WTC11 (cell line): ENCODE measurements at regions not wholly inside any gene's neighbourhood (a gene's known extent, or its start where the extent isn't known, plus 50 kb on each side); places are given as distances from the start of the nearest gene placed in this dataset.

Source experiments
- ATAC-seq: fragments of 200-7000 bp; cut with Tn5 transposase; 2 replicates; pipeline ENCODE4 v1.10.0; 2021; ENCODE audit warnings: mild to moderate bottlenecking, moderate library complexity
- CTCF ChIA-PET: fragments of 300-600 bp; sonication (Branson Sonifier 250); formaldehyde crosslinking; loops from one replicate; lab custom pipeline; 2021; ENCODE audit warnings: antibody characterized with exemption; lab: Charles Lee
- POLR2A ChIA-PET: fragments of 350-600 bp; sonication (Branson Sonifier 250); formaldehyde crosslinking; loops from one replicate; lab custom pipeline; 2021; ENCODE audit warnings: antibody characterized with exemption; lab: Charles Lee
- DNase-seq: peaks from one replicate; pipeline ENCODE4 v3.0.0; 2021; ENCODE audit warnings: low spot score
- H3K27ac Mint-ChIP-seq: 2 replicates; pipeline ENCODE4 v1.8.0; 2021; ENCODE audit warnings: mixed read lengths
- H3K27me3 Mint-ChIP-seq: 2 replicates; pipeline ENCODE4 v1.8.0; 2021; ENCODE audit warnings: low read depth, mild to moderate bottlenecking, moderate library complexity, mixed read lengths
- H3K36me3 Mint-ChIP-seq: 2 replicates; pipeline ENCODE4 v1.8.0; 2021; ENCODE audit warnings: mixed read lengths
- H3K4me1 Mint-ChIP-seq: 2 replicates; pipeline ENCODE4 v1.8.0; 2022; ENCODE audit warnings: mixed read lengths
- H3K4me3 Mint-ChIP-seq: 2 replicates; pipeline ENCODE4 v1.8.0; 2021; ENCODE audit warnings: mild to moderate bottlenecking, moderate library complexity, mixed read lengths
- H3K9me3 Mint-ChIP-seq: 2 replicates; pipeline ENCODE4 v1.8.0; 2021; ENCODE audit warnings: mixed read lengths
- CDX4 ChIP-seq: fragments of 250-450 bp; sonication (Bioruptor Pico); IDR thresholded peaks from 2 replicates; pipeline ENCODE4 v1.9.0; 2021; ENCODE audit warnings: moderate library complexity, mild to moderate bottlenecking, inconsistent platforms, borderline replicate concordance
- CREM ChIP-seq: sonication (generic); formaldehyde crosslinking; IDR thresholded peaks from 2 replicates; pipeline ENCODE4 v1.8.1; 2022; ENCODE audit warnings: mild to moderate bottlenecking, missing genetic modification reagents, moderate library complexity
- ESRRA ChIP-seq: sonication (generic); formaldehyde crosslinking; IDR thresholded peaks from 2 replicates; pipeline ENCODE4 v1.8.1; 2022; ENCODE audit warnings: mild to moderate bottlenecking, missing genetic modification reagents, borderline replicate concordance
- FOXP1 ChIP-seq: sonication (generic); formaldehyde crosslinking; IDR thresholded peaks from 2 replicates; pipeline ENCODE4 v1.8.0; 2022; ENCODE audit warnings: missing genetic modification reagents, mild to moderate bottlenecking, moderate library complexity, borderline replicate concordance
- KAT7 ChIP-seq: sonication (generic); formaldehyde crosslinking; IDR thresholded peaks from 2 replicates; pipeline ENCODE4 v1.8.1; 2023; ENCODE audit warnings: missing genetic modification reagents, mild to moderate bottlenecking, borderline replicate concordance
- MAX ChIP-seq: sonication (generic); formaldehyde crosslinking; IDR thresholded peaks from 2 replicates; pipeline ENCODE4 v1.8.0; 2022; ENCODE audit warnings: mild to moderate bottlenecking, missing genetic modification reagents
- NFYB ChIP-seq: sonication (generic); formaldehyde crosslinking; conservative IDR thresholded peaks from 2 replicates; pipeline ENCODE4 v1.8.0; 2022; ENCODE audit warnings: low read depth, missing genetic modification reagents
- SP1 ChIP-seq: sonication (generic); formaldehyde crosslinking; conservative IDR thresholded peaks from 2 replicates; pipeline ENCODE4 v1.8.1; 2022; ENCODE audit warnings: missing genetic modification reagents
- USF1 ChIP-seq: sonication (generic); formaldehyde crosslinking; IDR thresholded peaks from 2 replicates; pipeline ENCODE4 v1.8.0; 2022; ENCODE audit warnings: mild to moderate bottlenecking, missing genetic modification reagents
- ZNF317 ChIP-seq: sonication (generic); formaldehyde crosslinking; IDR thresholded peaks from 2 replicates; pipeline ENCODE4 v1.8.1; 2023; ENCODE audit warnings: low read depth, mild to moderate bottlenecking, moderate library complexity, missing genetic modification reagents, borderline replicate concordance
- ZNF512 ChIP-seq: sonication (generic); formaldehyde crosslinking; IDR thresholded peaks from 2 replicates; pipeline ENCODE4 v1.8.1; 2022; ENCODE audit warnings: missing genetic modification reagents, borderline replicate concordance
- ZNF532 ChIP-seq: fragments of 250-450 bp; sonication (Bioruptor Pico); IDR thresholded peaks from 2 replicates; pipeline ENCODE4 v1.9.0; 2021; ENCODE audit warnings: mild to moderate bottlenecking, borderline replicate concordance

- no peaks in the 10 kb centered on the region for H3K36me3 Mint-ChIP-seq
- no peaks in the 10 kb centered on the region for H3K27me3 Mint-ChIP-seq
- ChIA-PET CTCF (no interaction called here), POLR2A (no interaction called here)
- no peak for DNase-seq
- no peak for ATAC-seq
- no peak overlapping the region for H3K27ac Mint-ChIP-seq
- H3K4me1 Mint-ChIP-seq: no peaks in the 10 kb centered on the region
- TF ChIP-seq FOXP1: no peak
- TF ChIP-seq ZNF512 (CRISPR knock-in tag): no peak
- TF ChIP-seq SP1: no peak
- TF ChIP-seq KAT7 (CRISPR knock-in tag): no peak
- TF ChIP-seq NFYB (CRISPR knock-in tag): no peak
- TF ChIP-seq ESRRA (CRISPR knock-in tag): no peak
- TF ChIP-seq ZNF532 (CRISPR knock-in tag): no peak
- no peak for TF ChIP-seq ZNF317 (CRISPR knock-in tag)
- no peak for TF ChIP-seq CREM
- H3K4me3 Mint-ChIP-seq: no peak overlapping the region
- H3K9me3 Mint-ChIP-seq: no peaks in the 10 kb centered on the region
These were observed 173.4 kb upstream of the TRIB2 start for GRCh38 chr2:12543076-12543977.

- Mint-ChIP-seq H3K4me1 (0 out of 2 replicates have a peak, but pooled peaks cover 5% of the 10 kb centered on the region), H3K27me3 (no peaks in the 10 kb centered on the region), H3K9me3 (no peaks in the 10 kb centered on the region), H3K36me3 (no peaks in the 10 kb centered on the region), H3K4me3 (no peak overlapping the region), H3K27ac (no peak overlapping the region)
- TF ChIP-seq USF1 (CRISPR knock-in tag) (no peak), CDX4 (CRISPR knock-in tag) (no peak), MAX (CRISPR knock-in tag) (no peak)
- ChIA-PET POLR2A (no interaction called here), CTCF (no interaction called here)
- DNase-seq: no peak
- no peak for ATAC-seq
These were observed 172.7 kb upstream of the TRIB2 start for GRCh38 chr2:12543978-12544558.
